ENCODE measurements at regions not wholly inside any gene's neighbourhood (a gene's known extent, or its start where the extent isn't known, plus 50 kb on each side); places are given as distances from the start of the nearest gene placed in this dataset.
A peak's percentile ranks its signal among the peaks of the same experiment; 100 is the strongest.
"Not testable (repeated sequence)": the region's sequence is repeated elsewhere in the genome, so short reads cannot be mapped to it uniquely, and the experiment has no call there.

DNA sequence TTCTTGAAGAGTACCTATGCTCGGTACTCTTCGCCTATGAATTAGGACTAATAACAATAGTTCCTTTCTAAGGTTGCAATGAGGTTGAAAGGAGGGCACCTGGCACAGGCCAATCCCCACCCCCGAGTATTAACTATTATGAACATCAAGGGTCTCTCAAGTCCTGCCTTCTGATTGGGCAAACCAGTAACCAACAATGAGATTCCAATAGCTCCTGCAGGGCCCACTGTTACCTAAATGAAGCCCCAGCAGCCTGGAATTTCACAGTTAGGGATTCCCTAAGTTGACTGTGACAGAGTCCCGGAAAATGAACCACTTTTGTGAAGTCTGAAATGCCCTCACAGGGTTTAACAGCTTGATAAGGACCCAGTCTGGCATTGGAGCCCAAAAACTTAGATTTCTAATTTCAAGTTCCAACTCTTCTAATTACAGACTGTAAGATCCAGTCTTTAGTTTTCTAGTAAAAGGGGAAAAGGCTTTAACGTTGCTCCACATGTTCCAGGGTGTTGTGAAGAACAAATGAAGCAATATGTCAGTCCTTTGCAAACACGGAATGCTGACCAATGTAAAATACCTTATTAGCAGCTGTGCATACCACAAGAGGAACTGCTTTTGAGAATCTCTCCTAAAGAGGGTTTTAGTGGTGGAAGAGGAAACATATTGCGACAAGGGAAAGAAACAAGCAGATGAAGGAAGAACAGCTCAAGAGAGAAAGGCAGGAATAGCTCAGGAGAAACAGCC, 277.7 kb upstream of the MAP2 start:
- peak in 1 of 56 donors; percentile 3 for DNase-seq

DNA sequence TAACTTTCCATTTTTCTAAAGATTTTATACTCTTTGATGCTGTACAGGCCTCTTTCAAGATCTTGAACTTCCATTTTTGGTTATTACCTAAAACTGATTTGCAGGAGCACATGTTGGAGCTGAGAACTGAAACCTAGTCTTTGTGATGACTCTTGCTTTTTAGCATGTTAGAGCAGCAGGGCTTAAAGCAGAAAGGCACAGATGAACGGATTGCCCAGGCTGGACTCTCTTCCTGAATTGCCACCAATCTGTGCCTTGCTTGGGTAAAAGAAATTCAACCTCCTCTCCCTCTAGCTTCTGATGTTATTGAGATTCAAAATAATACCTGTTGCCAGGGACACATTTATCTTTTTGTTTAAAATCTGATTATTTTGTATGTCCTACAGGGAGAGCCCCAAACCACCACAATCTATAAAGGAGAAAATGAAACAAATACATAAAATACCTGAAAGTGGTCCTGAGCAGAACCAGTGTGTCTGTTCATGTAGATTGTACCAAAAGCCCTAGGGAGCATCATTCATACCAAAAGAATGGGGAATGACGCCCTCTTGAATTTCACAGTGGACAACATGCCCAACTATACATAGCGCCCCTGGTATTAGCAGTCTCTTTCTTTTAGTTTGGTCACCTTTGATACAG, 277.0 kb upstream of the MAP2 start:
- DNase-seq: no peak

DNA sequence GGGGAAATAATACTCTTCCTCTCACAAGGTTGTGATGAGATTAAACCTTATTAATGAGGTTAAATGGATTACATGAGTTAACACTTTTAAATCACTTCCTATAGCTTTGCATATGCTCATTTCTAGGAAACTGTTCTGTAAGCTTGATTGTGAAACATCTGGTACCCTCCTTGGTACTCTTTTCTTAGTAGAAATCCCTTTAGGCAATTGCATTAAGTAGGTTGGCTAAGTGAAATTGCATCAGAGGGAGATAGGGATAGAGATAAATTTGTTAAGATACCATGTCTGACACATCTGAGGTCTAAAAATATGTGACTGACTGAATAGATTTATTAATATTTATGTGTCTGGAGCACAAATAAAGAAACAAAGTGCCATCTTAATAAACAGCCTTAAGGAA, 275.9 kb upstream of the MAP2 start:
- no peak for DNase-seq

DNA sequence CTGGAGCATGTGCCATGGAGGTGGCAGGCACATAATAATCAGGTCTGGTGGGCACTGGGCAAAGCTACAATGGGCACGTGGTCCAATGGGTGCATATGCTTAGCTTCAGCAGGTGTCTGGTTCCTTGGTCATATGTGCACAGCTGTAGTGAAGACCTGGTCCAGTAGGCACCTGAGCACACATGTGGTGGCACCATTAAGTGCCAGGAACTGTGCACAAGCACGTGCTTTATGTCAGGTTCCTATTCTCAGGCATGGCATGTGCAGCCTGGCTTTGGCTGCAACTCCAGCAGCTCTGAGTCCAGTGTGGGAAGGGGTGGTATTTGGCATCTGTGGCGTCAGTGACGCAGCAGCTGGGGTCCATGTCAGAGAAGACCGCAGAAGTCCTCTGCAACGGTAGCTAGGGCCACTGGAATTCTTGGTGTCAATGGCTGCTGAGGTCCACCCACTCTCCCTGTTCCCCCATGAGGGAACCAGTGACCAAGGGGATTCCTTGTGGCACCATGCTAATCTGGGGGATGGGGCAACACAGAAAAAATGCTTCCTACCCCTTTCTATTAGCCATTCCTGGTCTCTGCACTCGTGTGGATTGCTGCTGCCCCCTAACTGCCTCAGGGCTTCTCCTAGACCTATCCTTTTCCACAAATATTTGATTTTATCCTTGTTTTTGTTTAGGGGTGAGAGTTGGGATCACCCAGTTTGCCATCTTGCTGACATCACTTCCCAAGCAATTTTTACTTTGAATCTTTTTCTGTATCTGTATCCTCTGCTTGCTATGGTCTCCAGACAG, 262.9 kb upstream of the MAP2 start:
- DNase-seq: no peak

DNA sequence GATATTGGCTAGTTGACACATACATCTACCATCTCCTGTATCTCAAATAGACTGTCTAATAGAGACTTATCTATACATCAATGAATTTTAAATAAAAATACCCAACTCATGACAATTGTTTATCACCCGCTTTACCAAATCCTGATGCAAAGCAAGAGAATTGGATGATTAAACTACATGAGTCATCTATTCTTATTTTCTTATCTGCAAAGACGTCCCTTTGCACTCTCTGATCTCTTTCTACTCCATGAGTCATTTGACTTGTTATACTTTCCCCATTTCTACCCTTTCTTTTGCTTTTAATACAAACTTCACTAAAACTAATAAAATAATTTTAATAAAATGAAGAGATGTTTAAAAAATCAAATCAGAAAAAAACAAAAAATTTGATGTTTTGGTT, 261.7 kb upstream of the MAP2 start:
- no peak for DNase-seq

DNA sequence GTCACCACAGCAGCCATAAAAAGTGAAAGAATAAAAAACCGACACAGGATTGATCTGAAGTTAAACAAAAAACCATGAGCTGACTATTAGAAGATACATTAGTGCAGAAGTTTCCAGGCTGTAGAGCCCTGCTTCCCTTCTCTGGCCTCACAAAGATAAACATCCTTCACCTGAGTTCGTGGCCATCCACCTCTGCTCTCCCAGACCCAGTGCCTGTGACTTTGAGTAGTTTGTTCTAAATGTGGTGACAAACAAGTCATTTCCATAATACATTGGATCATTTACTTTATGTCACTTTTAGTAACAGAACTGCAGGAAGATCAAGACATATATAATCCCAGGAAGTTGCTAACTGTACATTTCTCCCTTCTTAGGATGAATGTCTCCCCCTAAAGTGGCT, 241.9 kb upstream of the MAP2 start:
- DNase-seq: no peak

DNA sequence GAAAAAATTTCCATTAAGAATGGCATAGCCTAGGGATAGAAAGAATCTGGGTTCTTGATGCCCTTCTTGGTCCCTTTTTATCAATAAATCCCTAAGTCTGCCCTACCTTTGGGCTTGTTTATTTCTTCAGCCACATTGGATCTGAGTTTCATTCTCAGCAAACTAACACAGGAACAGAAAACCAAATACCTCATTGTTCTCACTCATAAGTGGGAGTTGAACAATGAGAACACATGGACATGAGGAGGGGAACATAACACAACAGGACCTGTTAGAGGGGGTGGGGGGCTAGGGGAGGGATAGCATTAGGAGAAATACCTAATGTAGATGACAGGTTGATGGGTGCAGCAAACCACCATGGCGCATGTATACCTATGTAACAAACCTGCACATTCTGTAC, 237.0 kb upstream of the MAP2 start:
- not testable (repeated sequence) for DNase-seq

DNA sequence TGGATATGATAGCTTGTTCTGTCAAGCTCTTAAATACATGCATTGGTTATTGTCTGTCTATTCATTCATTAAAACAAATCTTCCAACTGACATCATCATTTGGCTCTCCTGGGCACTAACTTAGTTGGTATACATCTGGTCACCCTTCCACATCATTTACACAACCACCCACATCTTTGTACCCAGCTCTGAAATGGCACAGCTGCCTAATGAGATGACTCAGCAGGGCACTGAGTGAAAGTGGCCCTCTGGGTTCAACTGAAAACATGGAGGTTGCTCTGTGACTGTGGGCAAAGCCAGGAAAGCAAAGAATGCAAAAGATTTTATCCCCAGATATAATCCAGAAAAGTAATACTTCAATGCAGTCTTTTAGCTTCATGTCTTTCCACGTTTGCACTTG, 234.0 kb upstream of the MAP2 start:
- DNase-seq: no peak

DNA sequence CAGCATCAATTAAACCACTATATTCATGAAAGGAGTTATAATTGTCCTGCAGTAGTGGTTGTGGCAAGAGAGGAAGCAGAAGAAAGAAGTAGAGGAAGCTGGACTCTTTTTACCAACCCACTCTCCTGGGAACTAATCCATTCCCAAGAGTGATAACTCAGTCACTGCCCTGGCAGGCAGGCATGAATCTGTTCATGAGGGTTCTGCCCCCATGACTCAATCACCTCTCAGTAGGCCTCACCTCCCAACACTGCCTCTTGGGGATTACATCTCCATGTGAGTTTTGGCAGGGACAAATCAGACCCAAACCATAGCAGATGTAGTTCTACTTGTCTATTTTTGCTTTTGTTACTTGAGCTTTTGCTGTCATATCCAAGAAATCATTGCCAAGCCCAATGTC, 232.7 kb upstream of the MAP2 start:
- DNase-seq: no peak

DNA sequence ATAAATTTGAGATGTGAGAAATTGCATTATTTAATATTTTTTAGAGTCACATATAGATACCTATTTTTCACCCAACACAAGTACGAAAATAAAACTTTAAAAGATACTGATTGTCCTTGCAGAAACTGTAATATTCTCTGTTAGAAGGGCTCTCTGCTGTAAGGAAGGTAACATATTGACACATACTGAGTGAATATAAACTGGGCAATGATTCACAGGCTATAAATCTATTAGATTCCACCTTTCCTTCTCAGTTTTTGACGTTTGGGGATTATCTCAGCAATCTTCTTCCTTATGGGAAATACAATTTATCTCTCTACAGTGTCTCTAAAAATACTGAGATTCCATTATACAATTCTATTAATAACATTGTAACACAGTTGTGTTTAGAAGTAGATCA, 229.1 kb upstream of the MAP2 start:
- DNase-seq: no peak

DNA sequence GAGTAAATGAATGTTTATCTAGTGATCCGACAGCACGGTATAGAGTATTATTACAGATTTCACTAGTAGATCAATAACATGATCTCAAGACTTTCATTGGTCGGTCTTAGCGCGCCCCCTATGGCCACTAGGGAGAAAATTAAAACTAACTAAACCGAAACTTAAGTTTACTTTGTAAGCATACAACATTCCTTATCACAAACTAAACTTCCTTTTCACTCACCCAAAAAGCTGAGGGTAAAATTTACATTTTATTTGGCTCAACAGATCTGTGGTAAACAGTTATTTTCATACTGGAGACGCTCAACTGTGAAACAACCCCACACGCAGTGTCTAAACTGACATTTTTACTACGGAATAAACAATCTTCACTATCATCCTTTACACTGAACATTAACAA, 215.6 kb upstream of the MAP2 start:
- peak in 6 of 56 donors; percentile 1 to 49 (median 2) for DNase-seq

DNA sequence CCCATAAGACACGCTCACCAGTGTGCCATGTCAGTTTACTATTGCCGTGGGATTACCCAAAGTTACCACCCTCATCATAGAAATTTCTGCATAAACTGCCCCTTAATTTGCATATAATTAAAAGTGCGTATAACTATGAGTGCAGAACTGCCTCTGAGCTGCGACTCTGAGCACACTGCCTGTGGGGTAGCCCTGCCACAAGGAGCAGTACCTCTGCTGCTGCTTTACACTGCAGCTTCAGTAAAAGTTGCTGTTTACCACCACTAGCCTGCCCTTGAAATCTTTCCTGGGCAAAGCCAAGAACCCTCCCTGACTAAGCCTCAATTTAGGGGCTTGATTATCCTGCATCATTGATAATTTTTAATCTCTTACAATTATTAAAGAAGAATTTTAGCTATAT, 213.9 kb upstream of the MAP2 start:
- DNase-seq: no peak

DNA sequence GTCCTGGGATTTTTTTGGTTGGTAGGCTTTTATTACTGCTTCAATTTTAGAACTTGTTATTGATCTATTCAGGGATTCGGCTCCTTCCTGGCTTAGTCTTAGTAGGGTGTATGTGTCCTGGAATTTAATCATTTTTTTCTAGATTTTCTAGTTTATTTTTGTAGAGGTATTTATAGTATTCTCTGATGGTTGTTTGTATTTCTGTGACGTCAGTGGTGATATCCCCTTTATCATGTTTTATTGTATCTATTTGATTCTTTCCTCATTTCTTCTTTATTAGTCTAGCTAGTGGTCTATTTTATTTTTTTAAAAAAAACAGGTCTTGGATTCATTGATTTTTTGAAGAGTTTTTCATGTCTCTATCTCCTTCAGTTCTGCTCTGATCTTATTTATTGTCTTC, 193.3 kb upstream of the MAP2 start:
- no peak for DNase-seq

DNA sequence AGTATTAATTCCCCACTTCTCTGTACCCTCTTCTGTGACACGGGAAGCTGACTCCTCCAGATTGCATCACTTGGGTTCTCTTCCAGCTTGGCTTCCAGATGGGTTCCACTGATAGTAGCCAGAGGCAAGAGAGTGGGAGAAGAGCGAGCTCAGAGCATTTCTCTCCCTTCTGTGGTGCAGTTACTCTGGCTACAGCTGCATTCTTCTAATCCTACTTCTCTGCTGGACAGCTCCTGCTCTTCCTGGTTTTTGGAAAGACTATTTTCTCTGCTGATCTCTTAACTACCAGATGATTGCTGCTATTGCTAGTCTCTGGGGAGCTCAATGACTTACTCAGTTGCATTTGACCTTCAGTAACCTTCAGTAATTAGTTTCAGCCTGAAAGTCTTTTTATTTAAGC, 187.5 kb upstream of the MAP2 start:
- DNase-seq: no peak

DNA sequence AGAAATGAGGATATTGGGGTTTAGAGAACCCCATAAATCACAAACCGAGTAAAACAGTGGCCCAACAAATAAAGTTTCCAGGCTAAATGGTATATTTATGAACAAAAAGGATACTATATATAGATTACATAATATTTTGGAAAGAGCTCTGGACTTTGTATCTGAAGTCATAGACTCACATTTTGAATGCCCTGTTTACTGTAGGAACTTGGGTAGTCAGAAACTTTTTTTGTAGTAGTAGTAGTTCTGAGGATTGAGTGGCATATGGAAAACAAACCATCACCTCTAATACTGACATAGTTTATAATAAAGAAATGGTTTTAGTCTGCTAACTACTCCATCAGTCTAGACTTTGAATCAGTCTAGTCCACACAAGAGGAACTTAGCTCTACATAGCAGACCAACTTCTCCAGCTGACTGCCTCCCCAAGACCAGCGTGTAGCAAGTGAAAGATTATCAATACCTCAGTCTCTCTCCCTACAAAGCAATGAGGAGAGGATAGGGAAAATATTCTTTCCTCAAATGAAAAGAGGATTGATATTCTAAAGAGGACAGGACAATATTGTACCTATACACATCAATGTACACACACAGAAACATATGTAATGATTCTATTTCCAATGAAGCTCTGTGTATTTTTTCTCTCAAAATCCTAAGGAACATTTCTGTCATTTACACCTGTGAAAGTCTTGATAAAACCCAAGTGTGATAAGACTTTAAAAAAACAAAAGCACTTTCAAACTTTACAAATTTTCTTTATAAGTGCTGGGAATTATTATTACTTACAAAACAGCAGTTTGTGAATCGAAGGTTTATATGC, 184.9 kb upstream of the MAP2 start:
- DNase-seq: no peak

DNA sequence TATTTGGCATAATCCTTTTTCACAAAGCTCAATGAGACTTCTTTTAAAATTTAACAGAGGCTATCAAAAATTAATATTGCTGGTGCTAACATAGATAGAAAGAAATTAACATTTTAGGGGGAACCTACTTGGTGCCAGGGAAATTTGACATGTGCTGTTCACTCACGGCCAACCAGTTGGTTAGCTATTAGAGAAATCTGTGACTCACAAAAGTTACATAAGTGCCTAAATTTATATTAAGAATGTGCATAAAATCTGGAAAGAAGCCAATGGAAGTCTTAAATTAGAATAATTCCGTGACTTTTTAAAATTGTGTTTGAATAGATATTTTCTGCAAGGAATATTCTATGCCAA, 184.3 kb upstream of the MAP2 start:
- DNase-seq: no peak

DNA sequence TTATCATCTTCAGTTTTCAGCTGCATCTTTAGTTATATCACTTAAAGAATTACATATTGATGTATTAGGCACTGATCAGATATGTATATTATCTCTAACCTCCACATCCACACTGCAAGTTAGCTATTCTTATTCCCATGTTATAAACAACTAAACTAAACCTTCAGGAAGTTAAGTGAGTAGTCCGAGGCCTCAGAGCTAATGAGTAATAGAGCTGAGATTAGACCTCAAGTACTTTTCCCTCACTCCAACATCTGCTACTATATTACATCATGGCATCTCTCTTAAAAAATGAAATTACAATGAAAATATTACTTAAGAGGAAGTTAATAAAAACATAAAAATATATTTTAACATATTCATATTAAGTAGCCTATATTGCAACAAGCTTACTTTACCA, 183.6 kb upstream of the MAP2 start:
- no peak for DNase-seq

DNA sequence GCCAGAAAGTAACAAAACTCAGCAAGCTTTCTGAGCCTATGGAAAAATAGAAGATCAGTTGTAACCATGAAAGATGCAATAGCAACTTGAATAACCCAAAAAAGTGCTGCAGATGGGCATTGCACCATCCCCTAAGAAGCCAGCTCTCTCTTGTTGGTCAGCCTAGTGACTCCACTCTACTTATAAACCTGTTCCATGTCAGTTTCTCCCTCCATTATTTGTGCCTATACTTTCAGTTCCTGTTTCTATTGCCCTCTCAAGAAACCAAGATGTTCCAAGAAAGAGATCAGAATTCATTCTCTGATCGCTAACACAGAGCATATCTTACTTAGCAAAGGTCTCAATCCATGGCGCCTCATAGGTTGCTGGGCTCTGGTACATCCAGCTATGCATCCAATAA, 170.3 kb upstream of the MAP2 start:
- DNase-seq: no peak

DNA sequence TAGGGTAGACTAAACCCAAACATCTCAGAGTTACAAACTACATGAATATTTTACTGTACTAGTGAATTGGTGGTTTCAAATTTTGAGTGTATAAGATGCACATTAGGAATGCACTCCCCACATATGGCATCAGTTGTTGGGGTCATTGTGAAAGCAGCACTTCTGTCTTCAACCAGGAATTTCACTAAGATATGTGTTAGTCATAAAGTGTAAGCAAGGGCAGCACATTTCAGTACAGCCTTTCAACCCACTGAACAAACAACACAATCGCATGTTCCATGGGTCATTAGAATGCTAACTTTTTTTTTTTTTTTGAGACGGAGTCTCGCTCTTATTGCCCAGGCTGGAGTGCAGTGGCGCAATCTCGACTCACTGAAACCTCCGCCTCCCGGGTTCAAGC, 164.1 kb upstream of the MAP2 start:
- no peak for DNase-seq

DNA sequence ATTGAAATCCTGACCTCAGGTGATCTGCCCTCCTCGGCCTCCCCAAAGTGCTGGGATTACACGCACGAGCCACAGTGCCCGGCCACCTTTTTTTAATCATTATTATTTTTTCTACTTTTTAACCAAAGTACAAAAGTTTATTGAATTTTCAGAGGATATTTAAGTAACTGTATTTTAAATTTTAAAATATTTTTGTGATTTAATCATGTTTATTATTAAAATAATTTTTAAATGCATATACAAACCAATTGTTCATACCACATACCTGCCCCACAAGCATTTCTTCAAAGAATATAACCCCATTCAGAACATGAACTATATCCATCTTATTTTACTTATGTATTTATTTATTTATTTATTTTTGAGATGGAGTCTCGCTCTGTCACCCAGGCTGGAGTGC, 163.6 kb upstream of the MAP2 start:
- no peak for DNase-seq

DNA sequence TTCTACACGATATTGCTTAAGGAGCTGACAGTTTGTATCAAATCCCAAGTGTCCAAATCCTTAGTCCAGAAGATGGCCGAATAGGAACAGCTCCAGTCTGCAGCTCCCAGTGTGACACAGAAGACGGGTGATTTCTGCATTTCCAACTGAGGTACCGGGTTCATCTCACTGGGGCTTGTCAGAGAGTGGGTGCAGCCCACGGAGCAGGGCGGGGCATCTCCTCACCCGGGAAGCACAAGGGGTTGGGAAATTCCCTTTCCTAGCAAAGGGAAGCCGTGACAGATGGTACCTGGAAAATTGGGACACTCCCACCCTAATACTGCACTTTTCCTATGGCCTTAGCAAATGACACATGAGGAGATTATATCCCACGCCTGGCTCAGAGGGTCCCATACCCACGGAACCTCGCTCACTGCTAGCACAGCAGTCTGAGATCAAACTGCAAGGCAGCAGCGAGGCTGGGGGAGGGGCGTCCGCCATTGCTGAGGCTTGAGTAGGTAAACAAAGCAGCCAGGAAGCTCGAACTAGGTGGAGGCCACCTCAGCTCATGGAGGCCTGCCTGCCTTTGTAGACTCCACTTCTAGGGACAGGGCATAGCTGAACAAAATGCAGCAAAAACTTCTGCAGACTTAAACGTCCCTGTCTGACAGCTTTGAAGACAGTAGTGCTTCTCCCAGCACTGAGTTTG, 162.3 kb upstream of the MAP2 start:
- peak in 21 of 56 donors; percentile 0 to 49 (median 15) for DNase-seq

All from nucleus accumbens (tissue), 56 donors.